ENCODE measurements at regions not wholly inside any gene's neighbourhood (a gene's known extent, or its start where the extent isn't known, plus 50 kb on each side); places are given as distances from the start of the nearest gene placed in this dataset.

DNA sequence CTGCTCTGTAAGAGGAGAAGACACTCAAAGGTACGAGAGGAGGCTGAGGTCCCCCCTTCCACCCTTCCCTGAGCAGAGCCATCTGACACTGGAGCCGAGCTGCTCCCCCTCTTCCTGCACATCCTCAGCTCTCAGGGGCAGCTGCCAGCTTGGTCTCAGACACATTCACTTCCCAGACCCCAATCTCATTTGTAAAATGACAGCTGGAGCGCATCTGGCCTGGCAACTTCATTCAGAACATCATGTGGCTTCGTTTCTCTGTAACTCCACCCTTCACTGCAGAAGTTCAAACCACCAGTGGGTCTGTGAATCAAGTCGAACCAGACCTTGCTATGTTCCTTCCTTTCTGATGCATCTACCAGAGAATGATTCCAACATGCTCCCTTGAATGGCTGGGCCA, 145.6 kb upstream of the CDH4 start:
- no peak for DNase-seq (ENCODE audit: low read depth)

DNA sequence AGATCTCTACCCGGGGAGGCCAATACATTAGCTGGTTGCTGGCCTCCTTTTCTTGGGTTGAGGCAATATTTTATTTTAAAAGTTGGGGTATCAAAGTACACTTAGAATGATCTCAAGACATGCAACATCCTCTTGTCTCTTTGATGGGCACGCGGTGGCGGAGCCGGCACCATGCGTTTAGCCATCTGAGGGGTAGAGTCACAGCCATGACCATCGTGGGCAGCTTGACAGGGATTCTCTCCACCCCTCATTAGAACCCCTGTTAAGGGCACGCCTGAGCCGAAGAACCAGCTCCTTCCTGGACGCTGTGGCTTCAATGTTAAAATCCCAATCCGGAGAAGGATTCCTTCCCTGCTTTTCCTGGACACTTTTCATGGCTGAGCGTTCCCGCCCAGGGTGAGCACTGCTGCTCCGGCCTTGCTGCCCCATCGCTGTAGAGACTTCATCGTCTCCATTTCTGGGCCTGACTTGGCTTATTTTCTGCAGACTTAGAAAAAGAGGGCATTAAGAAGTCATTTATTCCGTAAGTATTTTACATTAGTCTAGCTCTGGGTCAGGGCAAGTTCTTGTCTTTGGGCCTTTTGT, 142.7 kb upstream of the CDH4 start:
- no peak for DNase-seq (ENCODE audit: low read depth)

DNA sequence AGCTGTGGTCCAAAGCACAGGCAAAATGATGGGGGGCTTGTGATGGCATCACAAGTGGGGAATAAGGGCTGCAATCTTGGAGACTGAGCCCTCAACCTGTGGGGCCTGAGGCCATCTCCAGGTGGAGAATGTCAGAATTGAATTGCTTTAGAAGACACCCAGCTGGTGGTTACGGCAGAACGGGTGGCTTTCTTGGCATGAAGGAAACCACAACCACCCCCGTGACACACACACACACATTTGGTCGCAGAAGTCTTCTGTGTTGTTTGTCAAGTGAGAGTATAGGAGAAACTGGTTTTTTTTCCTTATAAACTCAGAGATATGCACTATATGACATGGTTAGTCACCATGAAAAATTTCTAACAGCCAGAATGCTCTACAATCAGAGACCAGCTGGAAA, 139.5 kb upstream of the CDH4 start:
- peak; percentile 14 for DNase-seq (ENCODE audit: low read depth)

DNA sequence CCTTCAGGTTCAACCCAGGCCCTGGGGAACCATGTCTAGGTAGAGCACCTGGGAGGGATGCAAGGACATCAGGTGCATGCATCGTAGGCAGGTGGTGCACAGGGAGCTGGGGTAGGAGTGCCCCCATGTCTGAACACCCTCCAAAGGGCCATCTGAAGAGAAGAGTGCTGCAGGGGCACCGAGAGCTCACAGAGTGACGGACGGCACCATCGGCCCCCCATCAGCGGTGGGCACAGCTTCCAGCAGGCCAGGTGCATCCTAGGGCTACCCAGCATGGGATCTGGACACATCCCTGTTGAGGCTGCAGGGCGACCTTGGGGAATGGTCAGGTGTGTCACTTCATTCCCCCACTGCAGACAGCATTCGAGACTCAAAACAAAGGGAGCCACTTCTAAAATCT, 138.3 kb upstream of the CDH4 start:
- DNase-seq (ENCODE audit: low read depth) = no peak

DNA sequence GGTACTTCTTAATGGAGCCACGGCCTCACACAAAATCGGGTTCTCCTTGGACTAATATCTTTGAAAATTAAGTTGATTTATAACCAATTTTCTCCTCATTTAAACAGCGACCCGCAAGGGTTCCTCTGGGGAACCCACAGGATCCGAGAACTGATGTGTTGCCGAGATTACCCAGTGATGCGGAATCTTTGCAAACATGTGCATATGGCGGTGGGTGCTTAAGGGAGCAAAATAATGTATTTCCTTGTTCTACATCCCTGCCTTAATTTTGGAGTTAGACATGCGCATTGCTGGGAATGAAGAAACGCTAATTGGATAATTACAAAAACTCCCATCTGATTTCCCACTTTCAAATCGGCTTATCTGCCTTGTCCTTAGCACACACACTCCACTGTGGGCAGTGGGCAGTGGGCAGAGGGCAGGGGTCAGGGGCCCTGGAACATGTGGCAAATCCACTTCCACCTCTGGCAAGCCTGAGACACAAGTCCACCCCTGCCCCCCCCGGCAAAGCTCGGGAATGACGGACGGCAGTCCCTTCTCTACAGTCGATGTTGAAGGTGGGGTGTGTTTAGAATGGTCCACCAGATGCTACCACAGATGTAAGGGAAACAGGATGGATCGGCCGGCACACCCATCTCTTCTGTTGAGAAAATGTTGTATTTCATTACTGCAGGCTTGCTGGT, 137.4 kb upstream of the CDH4 start:
- DNase-seq (ENCODE audit: low read depth) = no peak

DNA sequence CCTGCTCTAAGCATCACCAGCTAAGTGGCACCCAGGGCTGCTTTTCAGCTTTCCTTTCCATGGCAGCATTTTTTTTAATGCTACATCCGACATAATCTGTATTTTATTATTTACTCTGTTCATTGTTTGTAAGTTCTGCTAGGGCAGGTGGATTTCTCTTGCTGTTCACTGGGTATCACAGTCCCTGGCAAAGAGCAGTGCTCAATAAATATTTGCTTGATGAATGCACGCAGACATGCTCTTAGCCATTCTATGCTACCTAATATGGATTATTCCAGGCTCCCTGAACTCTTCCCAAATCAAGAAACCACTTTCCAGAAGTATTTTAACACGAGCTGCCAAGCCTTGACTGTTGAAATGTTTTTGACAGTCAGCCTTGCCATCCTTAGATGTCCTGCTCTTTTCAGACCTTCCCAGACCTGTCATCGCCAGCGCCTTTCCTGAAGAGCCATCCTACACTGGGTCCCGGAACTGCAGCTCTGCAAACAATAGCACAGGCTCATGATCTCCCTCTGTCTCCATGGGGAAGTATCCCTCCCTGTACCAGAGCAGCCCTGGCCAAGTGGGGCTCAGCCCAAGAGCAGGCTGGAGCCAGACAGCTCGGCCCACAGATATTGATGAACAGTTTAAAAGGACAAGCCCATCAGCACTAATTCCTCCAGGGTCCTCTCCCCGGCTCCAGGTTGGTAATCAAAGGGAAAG, 136.5 kb upstream of the CDH4 start:
- no peak for DNase-seq (ENCODE audit: low read depth)

DNA sequence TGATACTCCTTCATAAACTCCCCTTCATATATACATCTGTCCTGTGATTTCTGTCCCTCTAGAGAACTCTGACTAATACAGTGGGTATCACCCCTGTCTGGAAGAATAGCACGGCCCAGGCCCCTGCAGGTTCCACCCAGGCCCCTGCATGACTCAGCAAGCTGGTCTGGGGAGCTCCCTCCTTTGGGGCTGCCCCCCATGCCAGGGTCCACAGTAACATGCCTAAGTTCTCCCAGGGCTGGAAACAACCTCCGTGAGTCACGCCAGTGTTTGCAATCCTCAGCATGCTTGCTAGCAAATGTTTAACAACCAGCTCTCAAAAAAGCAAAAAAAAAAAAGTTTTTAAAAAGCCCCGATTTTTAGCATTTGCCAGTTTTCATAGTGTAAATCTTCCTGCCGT, 134.3 kb upstream of the CDH4 start:
- DNase-seq (ENCODE audit: low read depth) = peak; percentile 84

DNA sequence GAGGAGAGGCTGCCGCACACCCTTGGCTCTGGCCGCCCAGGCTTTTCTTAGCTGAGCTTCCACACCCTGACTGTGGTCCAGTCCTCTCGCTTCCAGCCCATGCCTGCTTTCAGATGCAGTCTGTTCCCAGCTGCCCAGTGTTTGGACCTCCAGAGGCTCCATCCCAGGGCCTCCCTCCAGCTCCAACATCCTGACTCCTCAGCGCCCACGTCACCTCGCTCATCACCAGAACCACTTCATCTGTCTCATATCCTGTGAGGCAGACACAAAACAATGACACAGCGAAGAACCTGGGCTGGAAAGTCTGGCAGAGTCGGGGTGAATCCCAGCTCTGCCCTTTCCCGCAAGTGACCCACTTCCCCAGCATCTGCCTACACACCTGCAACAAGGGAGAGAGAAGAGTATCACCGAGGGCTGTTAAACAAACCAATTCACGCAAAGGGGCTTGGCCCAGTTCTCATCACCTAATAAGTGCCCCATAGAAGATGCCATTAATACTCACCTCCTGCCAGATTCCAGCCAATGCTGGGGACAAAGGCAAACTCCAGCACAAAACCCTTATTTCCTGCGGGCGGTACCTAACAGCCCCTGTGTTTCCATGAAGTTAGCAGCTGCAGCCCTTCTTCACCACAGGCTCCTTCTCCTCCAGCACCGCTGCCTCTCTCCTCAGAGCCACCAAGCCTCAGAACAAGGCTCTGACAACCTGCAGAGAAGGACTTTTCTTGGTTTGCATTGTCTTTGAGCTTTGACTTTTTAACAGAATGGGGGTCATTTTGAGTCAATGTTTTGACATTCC, 133.4 kb upstream of the CDH4 start:
- peak; percentile 94 for DNase-seq (ENCODE audit: low read depth)

DNA sequence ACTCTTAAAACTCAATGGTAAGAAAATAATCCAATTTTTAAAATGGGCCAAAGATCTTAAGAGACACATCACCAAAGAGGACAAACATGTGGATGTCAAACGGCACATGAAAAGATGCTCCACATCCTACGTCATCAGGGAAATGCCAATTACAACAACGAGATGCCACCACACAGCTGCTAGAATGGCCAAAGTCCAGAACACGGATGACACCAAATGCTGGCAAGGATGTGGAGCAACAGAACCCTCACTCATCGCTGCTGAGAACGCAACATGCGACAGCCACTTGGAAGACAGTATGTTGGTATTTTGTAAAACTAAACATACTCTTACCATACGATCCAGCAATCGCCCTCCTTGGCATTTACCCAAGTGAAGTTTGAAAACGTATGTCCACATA, 132.8 kb upstream of the CDH4 start:
- no peak for DNase-seq (ENCODE audit: low read depth)

DNA sequence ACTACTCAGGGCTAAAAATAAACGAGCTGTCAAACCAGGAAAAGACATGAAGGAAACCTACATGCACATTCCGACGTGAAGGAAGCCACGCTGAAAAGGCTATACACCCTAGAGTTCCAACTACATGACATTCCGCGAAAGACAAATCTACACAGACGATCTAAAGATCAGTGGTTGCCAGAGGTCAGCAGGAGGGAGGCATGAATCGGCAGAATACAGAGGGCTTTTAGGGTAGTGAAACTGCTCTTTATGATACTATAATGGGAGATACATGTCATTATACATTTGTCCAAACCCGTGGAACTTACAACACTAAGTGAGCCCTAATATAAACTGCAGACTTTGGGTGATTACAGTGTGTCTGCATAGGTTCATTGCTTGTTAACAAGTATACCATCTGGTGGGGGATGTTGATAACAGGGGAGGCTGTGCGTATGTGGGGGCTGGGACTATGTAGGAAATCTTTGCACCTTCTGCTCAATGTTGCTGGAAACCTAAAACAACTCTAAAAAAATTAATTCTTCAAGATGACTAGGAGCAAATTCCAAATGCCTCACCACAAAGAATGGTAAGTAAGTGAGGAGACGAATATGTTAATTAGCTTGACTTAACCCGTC, 132.2 kb upstream of the CDH4 start:
- DNase-seq (ENCODE audit: low read depth) = no peak

DNA sequence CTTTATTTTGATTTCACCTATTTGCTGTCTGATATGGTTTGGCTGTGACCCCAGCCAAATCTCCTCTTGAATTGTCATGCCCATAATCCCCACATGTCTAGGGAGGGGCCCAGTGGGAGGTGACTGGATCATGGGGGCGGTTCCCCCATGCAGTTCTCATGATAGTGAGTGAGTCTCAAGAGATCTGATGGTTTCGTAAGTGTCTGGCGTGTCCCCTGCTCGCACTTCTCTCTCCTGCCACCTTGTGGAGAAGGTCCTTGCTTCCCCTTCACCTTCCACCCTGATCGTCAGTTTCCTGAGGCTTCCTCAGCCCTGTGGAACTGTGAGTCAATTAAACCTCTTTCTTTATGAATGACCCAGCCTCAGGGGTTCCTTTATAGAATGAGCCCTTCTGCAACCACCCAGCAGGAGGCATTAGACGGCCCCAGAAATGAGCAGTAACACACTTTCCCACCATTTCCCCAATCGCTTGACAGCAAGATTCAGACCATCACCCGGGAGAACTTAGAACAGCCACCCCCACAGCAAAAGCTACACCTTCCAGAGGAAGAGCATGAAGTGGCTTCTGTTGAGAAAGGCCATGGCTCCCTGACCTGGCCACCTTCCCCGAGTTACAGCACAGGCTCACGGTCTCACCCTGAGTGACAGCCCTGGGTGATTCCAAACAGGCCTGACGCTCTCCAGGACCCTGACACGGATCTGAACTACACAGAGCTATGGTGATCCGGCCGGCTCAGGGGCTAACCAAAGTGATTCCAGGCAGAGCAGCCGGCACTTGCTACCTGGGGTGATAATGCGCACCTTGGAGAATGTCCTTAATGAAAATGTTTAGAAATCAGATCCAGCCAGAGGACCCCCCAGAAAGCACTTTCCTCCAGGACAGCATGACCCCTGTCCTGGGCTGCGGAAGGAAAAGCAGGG, 131.2 kb upstream of the CDH4 start:
- peak; percentile 79 for DNase-seq (ENCODE audit: low read depth)

DNA sequence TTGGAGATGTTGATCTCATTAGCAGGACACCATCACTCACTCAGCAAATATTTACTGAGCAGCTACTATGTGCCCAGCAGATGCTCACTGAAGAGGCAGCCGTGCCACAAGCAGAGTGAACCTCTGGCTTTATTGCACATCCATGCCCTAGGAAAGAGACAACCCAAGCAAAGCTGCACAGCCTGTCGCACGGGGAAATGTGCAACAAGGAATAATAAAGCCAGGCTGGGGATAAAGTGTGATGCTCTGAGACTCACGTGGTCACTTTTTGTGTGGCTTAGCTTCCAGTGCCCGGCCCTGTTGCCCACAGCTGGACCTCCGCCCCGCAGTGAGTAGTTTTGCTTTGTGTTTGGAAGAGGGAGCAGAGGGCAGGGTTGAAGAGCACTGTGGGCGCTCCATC, 130.4 kb upstream of the CDH4 start:
- DNase-seq (ENCODE audit: low read depth) = no peak

DNA sequence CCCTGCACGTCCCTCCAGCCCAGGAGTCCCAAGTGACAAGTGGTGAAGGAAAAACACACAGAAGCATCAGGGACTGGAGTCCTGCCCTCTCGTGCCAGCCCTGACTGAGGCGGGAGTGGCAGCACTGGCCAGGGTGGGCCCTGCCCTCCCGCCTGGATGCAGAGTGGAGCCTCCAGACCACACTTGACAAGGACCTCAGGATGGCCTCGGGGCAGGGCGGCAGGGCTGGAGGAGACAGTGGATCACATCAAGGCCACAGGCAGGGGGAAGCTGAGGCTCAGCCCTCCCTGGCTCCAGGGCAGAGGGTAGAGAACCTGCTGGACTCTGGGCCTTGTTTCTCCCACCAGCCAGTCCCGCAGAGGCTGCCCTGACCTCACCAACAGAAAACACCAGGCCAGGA, 128.8 kb upstream of the CDH4 start:
- no peak for DNase-seq (ENCODE audit: low read depth)

DNA sequence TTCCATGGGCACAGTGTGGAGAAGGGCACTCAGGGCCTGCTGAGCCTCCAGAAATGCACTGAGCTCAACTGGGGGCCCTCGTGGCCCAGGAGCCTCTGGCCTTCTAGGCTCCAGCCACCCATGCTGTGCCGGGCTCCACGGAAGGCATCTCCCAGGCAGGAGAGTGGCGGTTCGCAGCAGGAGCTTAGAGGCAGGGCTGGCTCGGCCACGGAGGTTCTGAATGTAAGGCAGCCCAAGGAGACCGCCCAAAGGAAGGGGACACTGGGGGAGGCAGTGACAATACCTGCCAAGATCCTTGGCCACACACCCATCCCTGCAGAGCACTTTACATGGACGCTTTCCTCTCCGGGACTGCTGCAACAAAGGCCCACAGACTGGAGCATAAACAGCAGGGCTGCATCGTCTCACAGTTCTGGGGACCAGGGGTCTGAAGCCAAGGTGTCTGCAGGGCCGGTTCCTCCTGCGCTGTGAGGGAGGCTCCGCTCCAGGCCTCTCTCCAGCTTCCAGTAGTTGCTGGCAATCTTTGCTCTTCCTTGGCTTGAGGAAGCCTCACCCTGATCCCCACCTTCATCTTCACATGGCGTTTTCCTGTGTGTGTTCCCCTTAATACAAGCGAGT, 128.2 kb upstream of the CDH4 start:
- no peak for DNase-seq (ENCODE audit: low read depth)

DNA sequence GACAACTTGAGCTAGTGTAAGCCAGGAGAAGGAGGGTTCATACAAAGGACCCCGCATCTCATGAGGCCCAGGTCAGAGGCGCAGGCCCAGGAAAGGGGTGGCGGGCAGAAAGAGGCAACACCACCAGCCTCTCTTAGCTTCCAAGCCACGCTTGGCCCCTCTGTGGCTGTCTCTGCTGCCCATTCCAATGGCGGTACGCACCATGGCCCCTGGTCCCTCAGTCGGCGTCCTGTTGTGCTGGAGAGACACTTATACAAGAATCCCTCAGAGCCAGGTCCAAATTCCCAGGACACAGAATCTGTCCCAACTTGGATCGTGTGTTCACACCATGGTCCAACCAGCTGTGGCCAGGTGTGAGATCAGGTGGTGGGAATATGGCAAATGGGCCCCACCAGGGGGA, 127.0 kb upstream of the CDH4 start:
- no peak for DNase-seq (ENCODE audit: low read depth)

DNA sequence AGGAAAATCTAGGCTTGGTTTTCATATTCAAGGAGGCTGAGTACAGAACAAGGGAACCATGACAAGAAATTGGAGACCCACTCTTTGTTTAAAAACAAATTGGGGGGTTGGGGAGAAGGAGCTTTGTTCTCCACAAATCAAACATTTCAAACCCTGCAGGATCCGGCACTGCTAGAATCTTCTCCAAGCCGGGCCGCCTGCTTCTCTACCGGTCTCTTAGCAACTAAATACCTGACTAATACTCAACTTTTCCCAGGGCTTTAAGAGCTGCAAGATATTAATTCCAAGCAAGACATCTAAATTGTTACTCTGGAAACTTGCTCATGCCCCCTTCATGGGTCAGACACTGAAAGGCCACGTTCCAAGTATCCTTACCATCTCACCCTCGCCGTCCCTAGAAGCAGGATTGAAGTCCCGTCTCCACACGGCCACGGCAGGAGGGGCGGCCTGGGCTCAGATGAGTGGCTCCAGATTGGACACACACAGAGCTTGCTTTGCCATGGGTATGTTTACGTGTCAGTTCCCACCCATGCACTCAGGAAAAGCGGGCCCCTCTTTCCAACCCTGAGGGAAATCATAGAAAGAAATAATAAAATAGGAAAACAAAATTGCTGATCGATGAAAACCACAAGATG, 126.4 kb upstream of the CDH4 start:
- no peak for DNase-seq (ENCODE audit: low read depth)

DNA sequence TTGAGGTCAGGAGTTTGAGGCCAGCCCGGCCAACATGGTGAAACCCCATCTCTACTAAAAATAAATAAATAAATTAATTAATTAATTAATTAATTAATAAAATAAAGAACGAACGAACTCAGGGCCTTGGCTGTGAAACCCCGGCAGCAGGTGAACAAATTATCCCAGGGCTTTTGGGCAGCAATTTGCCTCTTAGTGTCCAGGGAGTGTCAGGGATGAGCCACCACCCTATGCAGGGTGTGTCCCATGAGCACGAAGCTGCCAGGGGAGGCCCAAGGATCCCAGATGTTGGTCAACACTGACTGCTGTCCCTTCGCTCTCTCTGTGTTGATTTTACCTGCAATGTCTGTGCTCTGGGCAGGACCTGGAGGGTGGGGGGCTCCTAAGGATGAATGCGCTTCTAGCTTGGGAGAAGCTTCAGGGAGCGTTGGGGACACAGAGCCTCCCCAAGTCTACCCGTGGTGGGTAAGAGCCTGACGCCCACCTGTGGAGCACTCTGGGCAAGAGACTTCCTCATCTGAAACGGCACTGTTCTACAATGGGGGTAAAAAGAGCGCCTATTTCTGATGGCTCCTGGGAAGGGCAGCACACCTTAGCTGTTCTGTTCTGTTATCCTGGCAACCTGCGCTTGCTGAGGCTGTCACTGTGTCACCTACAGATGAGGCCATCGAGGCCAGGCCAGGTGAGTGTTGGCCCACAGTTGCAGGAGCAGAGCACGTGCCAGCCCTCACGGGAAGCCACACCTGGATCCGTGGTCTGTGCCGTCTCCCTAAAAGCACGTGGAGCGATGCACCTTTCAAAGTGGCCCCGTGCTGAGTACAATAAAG, 125.5 kb upstream of the CDH4 start:
- DNase-seq (ENCODE audit: low read depth) = no peak

DNA sequence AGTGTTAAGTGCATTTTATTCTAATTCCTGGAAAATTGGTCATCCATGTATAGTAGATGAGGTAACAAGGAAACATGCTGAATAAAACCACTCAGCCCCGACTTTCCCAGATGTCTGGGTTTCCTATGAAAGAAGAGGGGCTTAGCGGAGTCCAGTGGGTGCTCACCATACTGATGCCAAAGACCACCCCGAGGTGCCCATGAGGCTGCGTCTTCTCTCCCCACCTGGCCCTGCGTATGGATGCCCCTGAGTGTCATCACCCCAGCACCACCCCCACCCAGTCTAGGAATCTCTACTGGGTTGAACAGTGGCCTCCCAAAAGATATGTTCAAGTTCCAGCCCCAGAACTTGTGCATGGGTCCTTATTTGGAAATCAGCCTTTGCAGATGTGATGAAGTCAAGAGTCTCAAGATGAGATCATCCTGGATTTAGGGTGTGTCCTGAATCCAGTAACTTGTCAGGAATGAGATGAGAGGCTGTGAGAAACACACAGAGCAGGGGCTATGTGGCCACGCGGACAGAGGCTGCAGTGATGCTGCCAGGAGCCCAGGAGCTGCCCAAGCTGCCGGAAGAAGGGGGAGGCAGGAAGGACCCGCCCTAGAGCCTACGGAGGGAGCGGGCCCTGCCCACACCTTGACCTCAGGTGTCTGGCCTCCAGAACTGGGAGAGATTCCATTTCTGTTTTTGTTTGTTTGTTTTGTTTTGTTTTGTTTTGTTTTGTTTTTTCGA, 124.6 kb upstream of the CDH4 start:
- peak; percentile 81 for DNase-seq (ENCODE audit: low read depth)
